Transverse colon (tissue), 4 donors: ENCODE measurements at regions not wholly inside any gene's neighbourhood (a gene's known extent, or its start where the extent isn't known, plus 50 kb on each side); places are given as distances from the start of the nearest gene placed in this dataset.

ENCODE experiments used
- DNase-seq: peaks from one replicate; pipeline ENCODE4 v3.0.0-alpha.2; 2019
- H3K27ac ChIP-seq, 4 donors: fragments of 200-600 bp; sonication (generic); 2 replicates each; pipeline ENCODE4 v1.5.1; 2016 to 2018; ENCODE audit warnings: inconsistent platforms in 4 of 4
- H3K27me3 ChIP-seq: fragments of 200-600 bp; sonication (generic); 2 replicates; pipeline ENCODE4 v1.5.1; 2017; ENCODE audit warnings: inconsistent platforms
- H3K36me3 ChIP-seq, 4 donors: fragments of 200-600 bp; sonication (generic); 2 replicates each; pipeline ENCODE4 v1.5.1; 2017 to 2019; ENCODE audit warnings: inconsistent platforms in 4 of 4
- H3K4me1 ChIP-seq, 4 donors: fragments of 200-600 bp; sonication (generic); 2 replicates each; pipeline ENCODE4 v1.5.1; 2017 to 2020; ENCODE audit warnings: inconsistent platforms in 4 of 4
- H3K4me3 ChIP-seq, 4 donors: fragments of 200-600 bp; sonication (generic); 1 replicate in 1 of 4; 2 replicates in 3 of 4; pipeline versions ENCODE4 v1.5.1 to v1.6.1; 2017 to 2019; ENCODE audit warnings: inconsistent platforms in 4 of 4
- H3K9me3 ChIP-seq, 2 donors: fragments of 200-600 bp; sonication (generic); 2 replicates each; pipeline ENCODE4 v1.5.1; 2017 to 2019; ENCODE audit warnings: inconsistent platforms in 2 of 2
- EP300 ChIP-seq: sonication (generic); formaldehyde crosslinking; IDR thresholded peaks from one replicate; pipeline ENCODE4 v1.6.1; 2017; ENCODE audit warnings: antibody characterized with exemption, low read depth
- POLR2A ChIP-seq: fragments of 450-650 bp; IDR thresholded peaks from one replicate; pipeline ENCODE4 v1.6.1; 2016; ENCODE audit warnings: antibody characterized with exemption, mild to moderate bottlenecking, moderate library complexity
- POLR2AphosphoS5 ChIP-seq, 3 donors: sonication (generic); formaldehyde crosslinking; IDR thresholded peaks; one replicate each; pipeline ENCODE4 v1.6.1; 2016; ENCODE audit warnings: antibody characterized with exemption in 3 of 3
- WGBS, 2 donors: methylation state at CpG; one replicate each; pipeline ENCODE4 v1.1.5; 2018; ENCODE audit warnings: low coverage in 1 of 2; 5-methylcytosine and 5-hydroxymethylcytosine counted together
- in situ Hi-C, 4 donors: fragments of 200-750 bp; cut with MboI; loops; one replicate each; pipeline versions ENCODE4 v1.15.0 to v1.15.1; 2017; ENCODE audit warnings: low sequenced_read_pairs in 3 of 4, low pct_ligation_motif_present in 1 of 4, low pct_unique_long_range_greater_than_20kb in 1 of 4
- intact Hi-C: fragments of 100-400 bp; cut with DNase I; formaldehyde crosslinking; loops from one replicate; pipeline ENCODE4 v1.15.1; 2023; ENCODE audit warnings: low total_unique reads
- TF ChIP-seq, protein P1 (sequence below), 5 experiments: fragments of 200-600 bp in 3 of 5; fragments of 450-650 bp in 2 of 5; sonication (generic) in 3 of 5; IDR thresholded peaks; 1 replicate in 2 of 5; 2 replicates in 3 of 5; pipeline ENCODE4 v1.5.1; 2016 to 2017; ENCODE audit warnings: antibody characterized with exemption in 5 of 5, inconsistent platforms in 3 of 5, mild to moderate bottlenecking in 2 of 5, moderate library complexity in 1 of 5

DNA sequence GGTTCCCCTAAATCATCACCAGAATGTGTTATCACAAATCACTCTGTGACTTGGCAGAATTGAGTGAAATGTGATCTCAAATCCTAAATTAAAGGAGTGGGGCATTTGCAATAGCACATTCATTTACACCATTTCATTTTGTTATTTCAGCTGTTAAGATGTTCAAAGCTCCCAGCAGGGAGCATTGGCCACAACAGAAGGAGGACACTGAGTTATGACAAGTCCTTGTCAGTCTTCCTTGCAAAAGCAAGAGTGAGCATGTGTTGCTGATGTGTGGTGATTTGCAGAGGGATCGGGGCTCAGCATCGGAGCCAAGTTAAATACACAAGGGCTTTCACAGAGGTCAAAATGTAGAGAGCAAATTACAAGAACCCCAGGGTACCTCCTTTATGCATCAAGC is 372.2 kb upstream of the CDH5 start:
- WGBS, 2 donors = 73 to 80% methylated on average over 1 to 2 of the region's 2 CpGs
- in situ Hi-C loops = no loop called here
- no peaks in the 10 kb centered on the region for H3K27me3 ChIP-seq
- no peaks in the 10 kb centered on the region for H3K4me1 ChIP-seq
- H3K9me3 ChIP-seq = no peaks in the 10 kb centered on the region
- no peak for DNase-seq
- H3K36me3 ChIP-seq = no peaks in the 10 kb centered on the region
- TF ChIP-seq POLR2AphosphoS5 (IDR thresholded peaks at IDR 0.05) = no peak
- no peak overlapping the region for H3K27ac ChIP-seq
- no peak overlapping the region for H3K4me3 ChIP-seq
- intact Hi-C loops = no loop called here

DNA sequence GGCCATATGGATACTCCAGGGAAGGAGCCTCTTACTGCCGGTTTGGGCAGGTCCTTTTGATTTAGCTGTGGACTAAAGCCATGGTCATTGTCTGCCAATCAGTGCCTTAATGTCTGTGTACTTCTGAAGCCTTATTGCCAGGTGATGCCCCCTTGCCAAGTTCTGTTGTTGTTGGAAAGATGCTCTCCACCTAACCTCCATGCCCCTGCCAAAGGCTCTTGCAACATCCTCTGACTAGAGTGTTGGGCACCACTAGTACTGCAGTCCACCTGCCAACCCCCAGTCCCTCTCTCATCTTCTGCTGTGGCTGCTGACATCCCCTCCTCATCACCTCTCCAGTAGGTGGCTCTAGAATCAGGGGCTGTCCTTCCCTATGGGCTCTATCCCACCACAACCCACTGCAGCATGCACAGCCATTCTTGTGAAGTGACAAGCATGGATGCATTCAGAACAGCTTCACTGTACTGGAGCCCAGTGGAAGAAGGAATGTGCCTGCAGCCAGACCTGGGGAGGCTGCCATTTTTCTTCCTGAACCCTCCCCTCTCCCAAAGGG is 375.3 kb upstream of the CDH5 start:
- Histone ChIP-seq H3K9me3 (no peaks in the 10 kb centered on the region), H3K36me3 (no peaks in the 10 kb centered on the region), H3K4me3 (no peak overlapping the region), H3K27me3 (no peaks in the 10 kb centered on the region), H3K27ac (no peak overlapping the region), H3K4me1 (no peaks in the 10 kb centered on the region)
- intact Hi-C loops = no loop called here
- no peak for TF ChIP-seq POLR2A
- TF ChIP-seq POLR2AphosphoS5 (IDR thresholded peaks at IDR 0.05) = no peak
- no peak for TF ChIP-seq EP300
- TF ChIP-seq, protein P1, sequence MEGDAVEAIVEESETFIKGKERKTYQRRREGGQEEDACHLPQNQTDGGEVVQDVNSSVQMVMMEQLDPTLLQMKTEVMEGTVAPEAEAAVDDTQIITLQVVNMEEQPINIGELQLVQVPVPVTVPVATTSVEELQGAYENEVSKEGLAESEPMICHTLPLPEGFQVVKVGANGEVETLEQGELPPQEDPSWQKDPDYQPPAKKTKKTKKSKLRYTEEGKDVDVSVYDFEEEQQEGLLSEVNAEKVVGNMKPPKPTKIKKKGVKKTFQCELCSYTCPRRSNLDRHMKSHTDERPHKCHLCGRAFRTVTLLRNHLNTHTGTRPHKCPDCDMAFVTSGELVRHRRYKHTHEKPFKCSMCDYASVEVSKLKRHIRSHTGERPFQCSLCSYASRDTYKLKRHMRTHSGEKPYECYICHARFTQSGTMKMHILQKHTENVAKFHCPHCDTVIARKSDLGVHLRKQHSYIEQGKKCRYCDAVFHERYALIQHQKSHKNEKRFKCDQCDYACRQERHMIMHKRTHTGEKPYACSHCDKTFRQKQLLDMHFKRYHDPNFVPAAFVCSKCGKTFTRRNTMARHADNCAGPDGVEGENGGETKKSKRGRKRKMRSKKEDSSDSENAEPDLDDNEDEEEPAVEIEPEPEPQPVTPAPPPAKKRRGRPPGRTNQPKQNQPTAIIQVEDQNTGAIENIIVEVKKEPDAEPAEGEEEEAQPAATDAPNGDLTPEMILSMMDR (IDR thresholded peaks at IDR 0.05) = no peak
- WGBS, 2 donors = 70 to 86% methylated on average over 1 of the region's 1 CpG
- in situ Hi-C loops = no loop called here
- DNase-seq = no peak

DNA sequence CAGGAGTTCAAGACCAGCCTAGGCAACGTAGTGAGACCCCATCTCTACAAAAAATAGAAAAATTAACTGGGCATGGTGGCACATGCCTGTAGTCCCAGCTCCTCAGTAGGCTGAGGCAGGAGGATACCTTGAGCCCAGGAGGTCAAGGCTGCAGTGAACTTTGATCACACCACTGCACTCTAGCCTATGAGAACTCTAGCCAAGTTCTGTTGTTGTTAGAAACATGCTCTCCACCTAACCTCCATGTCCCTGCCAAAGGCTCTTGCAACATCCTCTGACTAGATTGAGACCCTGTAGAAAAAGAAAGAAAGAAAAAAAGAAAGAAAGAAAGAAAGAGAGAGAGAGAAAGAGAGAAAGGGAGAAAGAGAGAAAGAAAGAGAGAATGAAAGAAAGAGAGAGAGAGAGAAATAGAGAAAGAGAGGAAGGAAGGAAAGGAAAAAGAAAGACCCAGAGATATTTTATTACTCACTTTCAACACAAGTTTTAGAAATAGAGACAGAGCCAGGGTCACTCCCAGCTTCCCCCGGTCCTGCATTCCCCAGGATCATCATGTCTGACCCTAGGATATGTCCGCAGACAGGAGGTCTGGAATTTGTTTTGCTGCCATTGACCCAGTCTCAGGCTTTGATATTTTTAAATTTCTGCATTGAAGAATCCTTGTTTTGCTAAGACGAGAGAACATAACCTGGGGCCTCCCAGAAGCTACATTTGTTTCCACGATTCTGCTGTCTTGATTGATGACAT is 376.5 kb upstream of the CDH5 start:
- in situ Hi-C loops (no loop called here), intact Hi-C loops (no loop called here)
- Histone ChIP-seq H3K27ac (no peak overlapping the region), H3K27me3 (no peaks in the 10 kb centered on the region), H3K4me3 (no peak overlapping the region), H3K9me3 (no peaks in the 10 kb centered on the region), H3K36me3 (no peaks in the 10 kb centered on the region), H3K4me1 (no peaks in the 10 kb centered on the region)
- no peak for DNase-seq
- 64 to 65% methylated on average over 5 of the region's 5 CpGs for WGBS, 2 donors
- TF ChIP-seq POLR2AphosphoS5 (IDR thresholded peaks at IDR 0.05) (no peak), EP300 (no peak), POLR2A (no peak)
- TF ChIP-seq, protein P1 (IDR thresholded peaks at IDR 0.05) = no peak

GRCh38 chr16:65988024-65988595 is 378.4 kb upstream of the CDH5 start:
- no peak for TF ChIP-seq POLR2A
- TF ChIP-seq, protein P1 (IDR thresholded peaks at IDR 0.05) = no peak
- no peak for TF ChIP-seq POLR2AphosphoS5 (IDR thresholded peaks at IDR 0.05)
- TF ChIP-seq EP300 = no peak
- in situ Hi-C loops (no loop called here), intact Hi-C loops (no loop called here)
- H3K9me3 ChIP-seq = no peaks in the 10 kb centered on the region
- H3K27me3 ChIP-seq = no peaks in the 10 kb centered on the region
- no peak overlapping the region for H3K4me3 ChIP-seq
- no peaks in the 10 kb centered on the region for H3K36me3 ChIP-seq
- DNase-seq = no peak
- WGBS, 2 donors = 71% methylated on average over 7 of the region's 8 CpGs; no CpG with 5 or more reads in 1 of the 2 donors
- H3K4me1 ChIP-seq = no peaks in the 10 kb centered on the region
- no peak overlapping the region for H3K27ac ChIP-seq
